Ascending aorta (tissue), 2 donors: ENCODE measurements at regions not wholly inside any gene's neighbourhood (a gene's known extent, or its start where the extent isn't known, plus 50 kb on each side); places are given as distances from the start of the nearest gene placed in this dataset.

Source experiments
- DNase-seq, 2 donors: peaks; one replicate each; pipeline ENCODE4 v3.0.0-alpha.2; 2019; ENCODE audit warnings: low spot score in 2 of 2
- H3K27ac ChIP-seq, 2 donors: fragments of 200-600 bp; sonication (generic); one replicate each; pipeline ENCODE4 v1.5.1; 2016 to 2017; ENCODE audit warnings: mild to moderate bottlenecking in 1 of 2
- H3K27me3 ChIP-seq: fragments of 200-600 bp; sonication (generic); one replicate; pipeline ENCODE4 v1.5.1; 2017
- H3K36me3 ChIP-seq, 2 donors: fragments of 200-600 bp; sonication (generic); one replicate each; pipeline ENCODE4 v1.5.1; 2016
- H3K4me1 ChIP-seq, 2 donors: fragments of 200-600 bp; sonication (generic); one replicate each; pipeline ENCODE4 v1.5.1; 2016 to 2017; ENCODE audit warnings: mild to moderate bottlenecking in 1 of 2
- H3K4me3 ChIP-seq, 2 donors: fragments of 200-600 bp; sonication (generic); one replicate each; pipeline ENCODE4 v1.5.1; 2016 to 2017; ENCODE audit warnings: mild to moderate bottlenecking in 1 of 2
- H3K9me3 ChIP-seq, 2 donors: fragments of 200-600 bp; sonication (generic); one replicate each; pipeline ENCODE4 v1.5.1; 2016
- intact Hi-C: fragments of 100-400 bp; cut with DNase I; formaldehyde crosslinking; loops from one replicate; pipeline ENCODE4 v1.15.1; 2023
- TF ChIP-seq, protein P1 (sequence below), 3 experiments: fragments of 200-600 bp in 2 of 3; fragments of 450-650 bp in 1 of 3; sonication (generic) in 2 of 3; IDR thresholded peaks; one replicate each; pipeline ENCODE4 v1.5.1; 2016 to 2019; ENCODE audit warnings: antibody characterized with exemption in 3 of 3, mild to moderate bottlenecking in 1 of 3, moderate library complexity in 1 of 3

- Histone ChIP-seq H3K4me3 (no peak overlapping the region), H3K4me1 (no peaks in the 10 kb centered on the region), H3K27me3 (no peaks in the 10 kb centered on the region), H3K27ac (no peak overlapping the region), H3K9me3 (no peaks in the 10 kb centered on the region), H3K36me3 (no peaks in the 10 kb centered on the region)
- DNase-seq = no peak
- intact Hi-C loops = no loop called here
- TF ChIP-seq, protein P1, sequence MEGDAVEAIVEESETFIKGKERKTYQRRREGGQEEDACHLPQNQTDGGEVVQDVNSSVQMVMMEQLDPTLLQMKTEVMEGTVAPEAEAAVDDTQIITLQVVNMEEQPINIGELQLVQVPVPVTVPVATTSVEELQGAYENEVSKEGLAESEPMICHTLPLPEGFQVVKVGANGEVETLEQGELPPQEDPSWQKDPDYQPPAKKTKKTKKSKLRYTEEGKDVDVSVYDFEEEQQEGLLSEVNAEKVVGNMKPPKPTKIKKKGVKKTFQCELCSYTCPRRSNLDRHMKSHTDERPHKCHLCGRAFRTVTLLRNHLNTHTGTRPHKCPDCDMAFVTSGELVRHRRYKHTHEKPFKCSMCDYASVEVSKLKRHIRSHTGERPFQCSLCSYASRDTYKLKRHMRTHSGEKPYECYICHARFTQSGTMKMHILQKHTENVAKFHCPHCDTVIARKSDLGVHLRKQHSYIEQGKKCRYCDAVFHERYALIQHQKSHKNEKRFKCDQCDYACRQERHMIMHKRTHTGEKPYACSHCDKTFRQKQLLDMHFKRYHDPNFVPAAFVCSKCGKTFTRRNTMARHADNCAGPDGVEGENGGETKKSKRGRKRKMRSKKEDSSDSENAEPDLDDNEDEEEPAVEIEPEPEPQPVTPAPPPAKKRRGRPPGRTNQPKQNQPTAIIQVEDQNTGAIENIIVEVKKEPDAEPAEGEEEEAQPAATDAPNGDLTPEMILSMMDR (IDR thresholded peaks at IDR 0.05) = no peak
These were observed 139.8 kb upstream of the SNX19 start for GRCh38 chr11:131056036-131056435.

GRCh38 chr11:131063638-131064037, 147.4 kb upstream of the SNX19 start:
- H3K27me3 ChIP-seq = no peaks in the 10 kb centered on the region
- H3K4me3 ChIP-seq = no peak overlapping the region
- H3K9me3 ChIP-seq = no peaks in the 10 kb centered on the region
- DNase-seq = no peak
- TF ChIP-seq, protein P1 (IDR thresholded peaks at IDR 0.05) = no peak
- H3K27ac ChIP-seq = no peak overlapping the region
- no peaks in the 10 kb centered on the region for H3K4me1 ChIP-seq
- intact Hi-C loops = loop anchor here (5.0 kb wide), 1 partner anchor 609 kb away; no protein-coding TSS in a partner anchor
- H3K36me3 ChIP-seq = no peaks in the 10 kb centered on the region

DNA sequence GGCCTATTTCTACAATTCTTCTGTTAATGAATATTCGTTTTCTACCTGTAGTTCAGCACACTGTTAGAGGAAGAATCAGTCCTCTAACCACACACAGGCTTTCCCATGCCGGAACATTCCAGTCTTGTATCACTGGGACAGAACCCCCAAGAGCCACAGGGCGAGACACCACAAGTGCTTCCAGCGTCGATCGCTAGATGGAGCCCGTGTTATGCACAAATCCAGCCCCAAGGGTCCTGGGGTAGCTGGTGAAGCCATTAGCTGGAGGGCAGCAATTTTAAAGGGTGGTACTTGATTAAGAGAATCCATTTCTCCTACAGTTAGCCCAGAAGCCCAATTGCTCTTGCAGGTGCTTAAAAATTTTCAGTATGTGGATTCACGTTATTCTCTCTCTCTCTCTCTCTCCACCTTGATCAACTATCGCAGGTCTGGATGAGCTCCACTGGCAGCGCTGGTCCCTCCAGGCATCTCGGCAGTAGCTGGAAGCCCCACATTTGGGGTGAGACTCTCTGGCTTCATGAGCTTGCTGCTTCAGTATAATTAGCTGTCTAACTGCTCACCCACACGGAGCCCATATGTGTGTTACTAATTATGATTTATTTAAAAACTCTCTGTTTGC, 148.2 kb upstream of the SNX19 start:
- H3K4me3 ChIP-seq = no peak overlapping the region
- no peaks in the 10 kb centered on the region for H3K4me1 ChIP-seq
- intact Hi-C loops = loop anchor here (5.0 kb wide), 1 partner anchor 608 kb away; no protein-coding TSS in a partner anchor
- no peak overlapping the region for H3K27ac ChIP-seq
- no peaks in the 10 kb centered on the region for H3K9me3 ChIP-seq
- H3K27me3 ChIP-seq = no peaks in the 10 kb centered on the region
- TF ChIP-seq, protein P1 (IDR thresholded peaks at IDR 0.05) = peak in 2 of 3 experiments; percentile 28 to 47
- no peak for DNase-seq
- H3K36me3 ChIP-seq = no peaks in the 10 kb centered on the region

DNA sequence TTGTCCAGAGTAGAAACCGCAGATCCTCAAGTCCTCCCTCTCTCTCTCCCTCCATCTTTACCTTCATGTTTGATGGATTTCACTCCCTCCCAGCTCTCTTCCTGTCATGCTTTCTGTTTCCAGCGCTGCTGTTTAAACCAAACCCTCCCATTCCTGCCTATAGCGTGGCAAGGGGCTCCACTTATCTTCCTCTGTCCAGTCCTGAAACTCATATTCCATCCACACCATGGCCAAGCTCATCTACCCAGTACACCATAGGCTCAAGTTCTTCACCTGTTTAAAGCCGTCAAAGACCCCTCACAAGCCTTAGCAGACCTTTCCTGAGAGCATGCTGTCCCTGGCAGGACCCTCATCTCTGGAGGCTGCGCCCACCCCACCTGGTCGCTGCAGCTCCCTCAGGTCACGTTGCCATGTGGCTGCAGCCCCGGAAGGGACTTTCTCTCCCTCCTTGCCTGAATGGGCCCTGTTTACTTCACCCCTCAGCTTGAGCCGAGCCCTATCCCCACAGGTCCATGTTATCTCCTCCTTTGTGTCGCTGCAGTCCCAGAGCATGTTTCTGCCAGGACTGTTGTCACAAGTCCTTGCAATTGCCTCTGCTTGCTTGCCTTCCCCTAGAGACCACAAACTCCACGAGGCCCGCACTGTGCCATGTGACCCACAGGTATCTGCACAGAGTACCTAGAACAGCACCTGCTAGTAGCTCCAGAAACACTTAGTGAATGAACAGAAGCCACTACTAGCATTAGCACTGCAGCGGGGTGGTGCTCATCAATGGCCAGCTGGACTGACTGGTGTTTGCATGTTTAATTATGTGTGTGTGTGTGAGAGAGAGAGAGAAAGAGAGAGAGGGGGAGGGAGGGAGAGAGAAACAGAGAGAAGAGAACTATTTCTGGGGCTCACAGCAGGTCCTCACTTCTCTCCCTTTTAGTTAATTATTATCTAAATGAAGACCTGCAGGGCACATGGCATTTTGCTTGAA, 149.4 kb upstream of the SNX19 start:
- Histone ChIP-seq H3K9me3 (no peaks in the 10 kb centered on the region), H3K36me3 (no peaks in the 10 kb centered on the region), H3K4me3 (no peak overlapping the region), H3K27me3 (no peaks in the 10 kb centered on the region), H3K4me1 (no peaks in the 10 kb centered on the region), H3K27ac (no peak overlapping the region)
- TF ChIP-seq, protein P1 (IDR thresholded peaks at IDR 0.05) = no peak
- DNase-seq = no peak
- intact Hi-C loops = no loop called here

GRCh38 chr11:131066551-131066950, 150.3 kb upstream of the SNX19 start:
- H3K4me1 ChIP-seq = no peaks in the 10 kb centered on the region
- no peak for DNase-seq
- H3K27ac ChIP-seq = no peak overlapping the region
- intact Hi-C loops = no loop called here
- H3K4me3 ChIP-seq = no peak overlapping the region
- H3K9me3 ChIP-seq = no peaks in the 10 kb centered on the region
- TF ChIP-seq, protein P1 (IDR thresholded peaks at IDR 0.05) = no peak
- no peaks in the 10 kb centered on the region for H3K27me3 ChIP-seq
- no peaks in the 10 kb centered on the region for H3K36me3 ChIP-seq
